GM12892 (cell line): ENCODE measurements at regions not wholly inside any gene's neighbourhood (a gene's known extent, or its start where the extent isn't known, plus 50 kb on each side); places are given as distances from the start of the nearest gene placed in this dataset.

Source experiments
- POLR2A ChIP-seq: IDR thresholded peaks from 2 replicates; pipeline ENCODE4 v1.6.1; 2011; ENCODE audit warnings: low read depth, low read length, control low read depth
- POLR2AphosphoS5 ChIP-seq: IDR thresholded peaks from 2 replicates; pipeline ENCODE4 v1.6.1; 2011; ENCODE audit warnings: low read depth, low read length, control low read depth
- TAF1 ChIP-seq: IDR thresholded peaks from 2 replicates; pipeline ENCODE4 v1.6.1; 2011; ENCODE audit warnings: low read depth, mild to moderate bottlenecking, control low read depth, low read length, borderline replicate concordance

DNA sequence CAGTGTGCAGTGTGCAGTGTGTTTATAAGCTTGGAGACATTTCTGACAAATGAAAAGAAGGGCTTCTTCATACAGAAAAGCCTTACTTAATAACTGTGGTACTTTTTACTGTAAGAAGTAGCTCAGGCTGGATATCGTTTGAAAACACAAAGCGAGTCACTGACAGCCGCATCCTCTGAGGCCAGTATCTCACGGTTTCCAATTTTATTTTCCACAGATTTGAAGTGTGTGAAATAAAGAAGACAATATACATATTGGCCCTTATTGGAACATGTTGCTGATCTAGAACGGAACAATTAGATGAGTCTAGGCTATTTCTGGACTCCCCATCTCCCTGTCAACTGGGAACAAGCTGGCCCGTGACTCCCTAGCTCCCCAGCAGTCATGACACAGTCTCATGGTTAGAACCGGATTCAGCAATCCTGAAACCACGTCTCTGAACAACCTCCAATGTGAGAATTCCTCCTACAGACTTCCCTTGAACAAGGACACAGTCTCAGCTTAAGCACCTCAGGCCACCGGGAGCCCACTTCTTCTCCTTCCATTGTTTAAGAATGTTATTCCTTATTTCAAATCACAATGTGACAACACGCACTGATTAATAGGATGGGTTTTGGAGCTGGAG lies 484.5 kb downstream of the COG6 start:
- TF ChIP-seq TAF1 = no peak
- no peak for TF ChIP-seq POLR2A
- TF ChIP-seq POLR2AphosphoS5 = no peak
